GM19193 (cell line): ENCODE measurements at regions not wholly inside any gene's neighbourhood (a gene's known extent, or its start where the extent isn't known, plus 50 kb on each side); places are given as distances from the start of the nearest gene placed in this dataset.

Source experiments
- POLR2A ChIP-seq: IDR thresholded peaks from 4 replicates; pipeline ENCODE4 v1.6.1; 2011; ENCODE audit not compliant: insufficient read depth, insufficient read length; ENCODE audit errors: extremely low read depth

DNA sequence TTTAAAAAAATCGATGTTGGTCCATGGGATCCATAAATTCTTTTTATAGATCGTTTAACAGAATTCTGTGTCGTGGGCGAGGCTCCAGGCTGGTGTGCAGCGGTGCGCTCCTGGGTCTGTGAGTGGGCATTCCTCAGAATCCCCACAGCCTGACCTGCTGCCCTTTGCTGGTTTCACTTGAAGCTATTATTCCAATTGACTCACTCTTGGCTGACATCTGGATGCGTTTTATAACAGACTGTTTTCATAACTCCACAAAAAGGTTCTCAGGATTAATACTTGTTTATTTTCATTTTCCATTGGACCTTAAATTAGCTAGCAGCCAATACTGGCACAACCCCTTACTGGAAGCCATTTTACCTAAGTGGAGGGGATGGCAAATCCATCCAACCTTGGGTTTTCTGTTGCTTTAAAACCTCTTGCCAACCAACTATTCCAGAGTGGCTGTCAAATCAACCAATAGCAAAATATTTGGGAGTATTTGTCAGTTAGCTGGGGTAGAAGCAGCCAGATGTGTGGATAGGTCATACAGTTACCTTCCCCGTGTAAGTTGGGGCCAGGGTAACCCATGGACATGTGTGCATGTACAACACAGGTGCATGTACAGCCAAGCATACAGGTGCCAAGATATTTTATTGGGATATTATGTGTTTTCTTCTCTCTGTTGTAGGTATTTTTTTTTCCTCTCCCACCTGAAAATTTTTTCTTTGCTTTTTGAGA, 160.7 kb upstream of the ZNF32 start:
- TF ChIP-seq POLR2A, result no peak

DNA sequence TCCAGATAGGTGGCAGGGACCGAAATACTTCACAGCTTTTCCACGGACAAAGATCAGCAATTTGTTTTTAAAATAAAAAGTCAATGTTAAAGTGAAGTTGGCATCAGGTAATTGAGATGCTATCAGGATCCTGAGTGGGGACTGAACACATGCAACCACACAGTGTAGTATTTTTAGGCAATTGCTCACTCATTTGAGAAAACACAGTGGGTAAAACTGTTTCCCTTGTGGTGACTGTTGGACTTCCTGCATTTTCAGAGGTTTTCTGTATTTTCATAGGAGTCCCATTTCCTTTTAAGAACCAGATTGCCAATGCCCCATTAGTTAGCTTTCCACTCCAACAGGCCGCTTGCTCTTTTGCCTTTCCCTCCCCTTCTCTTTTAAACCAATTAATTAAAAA, 159.5 kb upstream of the ZNF32 start:
- no peak for TF ChIP-seq POLR2A

- TF ChIP-seq POLR2A, result no peak
These were observed 158.4 kb upstream of the ZNF32 start for GRCh38 chr10:43806831-43807640.

DNA sequence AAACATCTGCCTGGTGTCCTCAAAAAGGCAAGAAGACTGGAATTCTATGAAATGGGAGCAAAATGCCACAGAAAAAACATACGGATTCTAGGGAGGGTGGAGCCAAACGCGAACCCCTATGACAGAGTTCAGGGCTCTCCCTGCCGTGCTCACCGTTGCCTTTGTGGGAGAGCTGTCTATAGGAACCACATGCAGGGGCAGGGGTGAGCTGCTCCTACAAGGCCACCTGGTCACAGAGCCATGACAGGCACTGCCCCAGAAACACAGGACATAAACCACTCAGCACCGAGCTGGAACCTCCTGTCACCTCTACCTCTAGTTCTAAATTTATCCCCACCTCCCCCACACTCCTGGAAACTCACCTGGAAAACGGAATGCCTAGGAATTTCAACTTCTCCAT, 155.1 kb upstream of the ZNF32 start:
- no peak for TF ChIP-seq POLR2A

- no peak for TF ChIP-seq POLR2A
These were observed 154.5 kb upstream of the ZNF32 start for GRCh38 chr10:43802988-43803696.

GRCh38 chr10:43801626-43802025, 152.9 kb upstream of the ZNF32 start:
- no peak for TF ChIP-seq POLR2A

DNA sequence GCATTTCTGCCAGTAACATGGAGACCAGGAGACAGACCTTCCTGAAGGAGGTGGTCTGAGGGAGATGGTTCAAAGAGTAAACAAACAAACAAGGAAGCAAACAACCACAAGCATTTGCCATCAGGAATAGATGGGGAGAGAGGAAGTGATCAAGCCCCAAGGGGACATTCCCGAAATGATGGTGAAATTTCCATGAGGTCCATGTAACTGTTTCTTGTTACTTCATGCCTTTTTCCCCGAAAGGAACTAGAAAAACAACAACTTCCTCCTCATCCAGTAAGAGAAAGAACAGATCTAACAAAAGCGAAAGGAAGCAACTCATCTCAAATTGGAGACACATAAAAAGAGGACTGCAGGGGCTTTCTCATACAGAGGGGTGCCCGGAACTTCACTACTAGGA, 152.5 kb upstream of the ZNF32 start:
- no peak for TF ChIP-seq POLR2A

GRCh38 chr10:43796781-43797180, 148.1 kb upstream of the ZNF32 start:
- no peak for TF ChIP-seq POLR2A

DNA sequence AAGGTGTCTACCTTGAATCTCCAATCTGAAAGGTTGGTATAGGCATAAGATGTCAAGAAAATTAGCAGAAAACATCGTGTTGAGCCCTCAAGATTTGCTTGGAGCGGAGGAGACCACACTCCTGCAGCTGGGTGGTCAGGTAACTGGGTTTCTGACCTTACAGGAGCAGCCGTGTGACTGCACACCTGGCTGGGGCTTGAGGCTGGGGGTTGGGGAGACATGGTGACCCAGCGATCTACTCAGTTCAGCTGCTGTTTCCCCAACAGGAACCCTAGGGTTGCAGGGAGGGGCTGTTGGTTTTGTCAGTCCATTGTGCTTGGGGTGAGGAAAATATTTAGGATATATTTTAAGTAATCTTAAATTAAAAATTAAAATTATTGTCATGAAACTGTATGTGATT, 147.0 kb upstream of the ZNF32 start:
- TF ChIP-seq POLR2A, result no peak

- TF ChIP-seq POLR2A, result no peak
These were observed 146.4 kb upstream of the ZNF32 start for GRCh38 chr10:43795093-43795492.

DNA sequence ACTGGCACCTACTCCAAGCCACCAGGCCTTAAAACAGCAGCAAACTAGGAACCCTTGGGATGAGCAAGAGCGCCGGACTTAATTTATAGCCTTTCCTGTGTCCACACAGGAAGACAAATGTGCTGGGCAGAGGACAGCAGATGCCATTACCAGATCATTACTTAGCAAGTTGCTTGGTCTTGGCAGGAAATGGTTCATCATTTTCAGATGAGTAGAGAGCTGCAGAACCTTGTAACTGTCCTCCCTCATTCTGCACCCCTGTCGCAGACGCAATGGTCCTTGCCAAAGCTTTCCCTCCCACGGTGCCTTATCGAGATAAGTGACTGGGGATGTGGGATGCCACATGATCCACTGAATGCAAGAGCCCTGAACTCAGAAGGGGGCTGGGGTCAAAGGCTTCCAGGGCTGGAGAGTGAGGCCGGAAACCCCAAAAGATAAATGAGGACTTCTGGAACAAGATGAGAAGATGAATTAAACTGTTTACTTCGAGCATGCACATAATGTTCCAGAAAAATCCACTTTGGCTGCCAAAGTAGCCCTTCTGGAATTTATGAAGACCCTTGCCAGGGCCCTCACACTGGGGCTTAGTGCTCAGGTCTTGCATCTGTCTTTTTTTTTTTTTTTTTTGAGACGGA, 145.6 kb upstream of the ZNF32 start:
- no peak for TF ChIP-seq POLR2A

DNA sequence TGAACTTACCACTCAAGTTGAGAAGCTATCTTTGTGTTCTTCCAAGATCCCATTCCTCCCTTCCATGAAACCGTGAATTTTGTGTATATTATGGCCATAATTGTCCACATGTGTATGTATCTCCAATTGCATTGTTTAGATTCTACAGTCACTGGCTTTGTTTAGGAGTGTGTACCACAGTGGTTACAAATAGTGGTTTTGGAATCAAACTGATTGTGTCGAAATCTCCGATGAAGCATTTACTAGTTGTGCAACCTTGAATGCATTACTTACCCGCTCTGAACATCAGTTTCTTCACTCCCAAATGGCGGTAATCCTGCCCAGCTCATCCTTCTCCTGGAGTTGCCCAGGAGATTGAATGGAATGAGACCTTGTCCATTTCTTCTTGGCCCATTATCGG, 145.0 kb upstream of the ZNF32 start:
- no peak for TF ChIP-seq POLR2A

GRCh38 chr10:43790147-43790546, 141.5 kb upstream of the ZNF32 start:
- TF ChIP-seq POLR2A, result no peak

- no peak for TF ChIP-seq POLR2A
These were observed 136.6 kb upstream of the ZNF32 start for GRCh38 chr10:43785252-43785651.

DNA sequence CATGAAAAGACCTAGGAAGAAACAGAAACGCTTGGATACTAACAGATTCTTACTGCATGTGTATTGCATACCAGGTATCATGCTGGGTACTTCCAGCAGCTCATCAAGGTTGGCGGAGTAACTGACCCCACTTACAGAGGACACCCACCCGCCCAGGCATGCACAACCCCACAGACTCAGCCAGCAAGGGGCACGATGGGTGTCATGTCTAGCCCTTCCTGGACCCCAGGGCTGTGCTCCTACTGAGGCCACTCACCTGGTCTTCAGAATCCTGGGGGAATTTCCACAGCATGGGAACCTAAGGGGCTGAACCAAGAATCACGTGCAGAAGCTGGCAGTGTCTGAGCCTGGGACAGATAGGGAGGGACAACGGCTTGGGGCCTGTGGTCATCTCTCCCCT, 134.1 kb upstream of the ZNF32 start:
- TF ChIP-seq POLR2A, result no peak
